ENCODE measurements at regions not wholly inside any gene's neighbourhood (a gene's known extent, or its start where the extent isn't known, plus 50 kb on each side); places are given as distances from the start of the nearest gene placed in this dataset.
"Not testable (repeated sequence)": the region's sequence is repeated elsewhere in the genome, so short reads cannot be mapped to it uniquely, and the experiment has no call there.

DNA sequence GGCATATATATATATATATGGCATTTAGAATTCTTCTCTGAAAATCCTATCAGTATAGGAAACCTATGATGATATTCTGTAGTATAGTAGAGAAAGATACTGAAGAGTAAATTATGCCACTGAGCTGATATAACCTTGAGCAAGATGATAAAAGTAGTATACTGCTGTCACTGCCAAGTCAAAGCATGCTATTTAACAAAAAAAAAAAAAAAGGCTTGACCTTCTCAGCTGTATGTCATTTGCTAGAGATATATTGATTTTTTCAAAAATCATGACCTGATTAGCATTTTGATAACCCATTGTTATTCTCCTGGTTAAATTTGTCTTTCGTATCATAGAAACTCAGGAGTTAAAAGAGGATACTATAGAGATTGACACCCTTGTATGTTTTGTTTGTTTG, 299.4 kb downstream of the ADAMTS20 start:
- DNase-seq (ENCODE audit: low read depth) = no peak

DNA sequence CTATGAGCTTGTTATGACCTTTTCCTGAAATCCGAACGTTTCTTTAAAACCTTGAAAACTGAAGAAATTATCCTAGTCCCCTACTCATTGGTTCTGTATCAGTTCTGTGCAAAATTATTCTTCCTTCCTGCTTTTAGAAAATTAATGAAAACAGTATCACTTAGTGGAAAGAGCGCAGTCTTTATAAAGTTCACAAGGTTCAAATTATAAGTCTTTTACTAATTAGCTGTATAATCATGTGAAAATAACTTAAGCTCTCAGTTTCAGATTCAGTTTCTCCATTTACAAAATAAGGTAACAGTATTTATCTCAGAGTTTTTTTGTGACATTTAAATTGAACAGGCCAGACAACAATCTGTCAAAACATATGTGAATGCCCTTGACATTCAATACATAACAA, 306.1 kb downstream of the ADAMTS20 start:
- DNase-seq (ENCODE audit: low read depth) = no peak

DNA sequence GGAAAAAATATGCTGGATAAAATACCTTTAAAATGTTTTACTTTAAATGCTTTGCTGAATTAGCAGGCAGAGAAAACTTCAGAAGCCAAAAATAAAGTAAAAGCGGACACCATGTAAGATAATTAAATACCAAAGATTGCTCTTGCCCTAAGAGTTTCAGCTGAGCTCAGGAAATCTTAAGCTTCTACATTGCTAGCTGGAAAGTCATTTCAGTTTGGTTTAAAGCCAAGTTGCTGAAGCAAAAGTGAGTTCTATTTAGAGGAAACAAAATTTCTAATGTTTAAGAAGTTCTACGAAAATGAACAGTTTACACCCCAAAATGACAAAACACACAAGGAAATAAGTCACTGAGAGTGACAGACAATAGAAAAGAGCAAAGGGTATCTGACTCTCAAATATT, 310.0 kb downstream of the ADAMTS20 start:
- DNase-seq (ENCODE audit: low read depth) = no peak

DNA sequence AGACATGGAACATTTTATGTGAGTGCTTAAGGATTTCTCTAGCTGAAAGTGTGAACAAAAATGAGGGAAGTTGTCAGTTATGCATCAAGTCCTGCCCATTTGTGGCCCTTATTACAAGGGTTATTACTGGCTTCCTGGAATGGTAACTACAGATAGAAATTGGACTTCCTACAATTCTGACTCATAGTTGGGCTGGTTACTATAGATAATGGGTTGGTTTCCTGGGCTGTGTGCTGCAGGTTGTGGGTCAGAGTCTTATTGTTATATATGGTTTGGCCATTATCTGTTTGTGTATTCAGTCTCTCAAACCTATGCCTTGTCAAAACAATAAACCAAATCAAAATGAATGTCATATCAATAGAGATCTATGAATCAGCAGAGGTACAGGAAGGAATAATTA, 313.7 kb downstream of the ADAMTS20 start:
- no peak for DNase-seq (ENCODE audit: low read depth)

DNA sequence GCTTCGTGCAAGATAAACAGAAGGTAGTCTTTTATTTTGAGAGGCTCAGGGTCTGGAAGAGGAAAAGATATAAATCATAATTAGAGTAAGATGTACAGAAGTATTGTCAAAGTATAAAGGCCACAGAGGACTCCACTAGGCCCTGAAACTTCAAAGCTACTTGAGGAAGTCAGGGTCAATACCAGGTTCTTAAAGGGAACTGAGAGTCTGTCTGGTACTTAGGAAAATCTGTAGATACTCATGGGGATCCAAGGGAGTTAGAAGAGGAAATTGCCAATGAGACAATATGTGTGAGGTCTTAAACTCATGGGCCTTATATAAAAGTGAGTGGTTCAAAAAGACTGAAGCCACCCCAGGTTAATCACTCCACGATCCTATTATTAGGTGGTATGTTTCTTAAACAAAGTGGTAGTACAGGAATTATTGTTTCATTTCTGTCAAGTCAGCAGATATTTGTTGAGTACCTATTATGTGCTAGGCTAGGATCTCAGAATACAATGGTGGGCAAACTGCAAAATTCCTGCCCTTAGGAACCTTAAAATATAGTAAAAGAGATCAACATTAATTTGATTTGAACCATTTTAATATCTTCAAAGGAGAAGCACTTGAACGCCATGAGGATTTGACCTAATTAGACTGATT, 314.6 kb downstream of the ADAMTS20 start:
- no peak for DNase-seq (ENCODE audit: low read depth)

DNA sequence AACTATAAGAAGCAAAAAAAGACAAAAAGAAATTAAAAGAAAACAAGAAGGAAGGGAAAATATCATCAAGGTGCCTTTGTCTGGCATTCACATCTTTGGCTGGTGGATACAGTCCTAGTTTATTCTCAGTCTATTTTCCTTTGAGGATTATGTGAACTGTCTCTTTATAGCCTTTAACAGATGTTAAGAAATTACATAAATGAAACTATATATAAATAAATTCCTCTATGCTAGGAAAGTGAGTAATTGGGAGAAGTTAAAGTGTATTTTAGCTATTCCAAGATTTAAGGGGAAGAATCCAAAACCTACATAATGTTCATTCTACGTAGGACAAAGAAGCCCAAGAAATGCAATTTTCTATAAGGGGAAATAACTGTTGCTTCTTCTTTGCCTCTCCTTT, 316.3 kb downstream of the ADAMTS20 start:
- no peak for DNase-seq (ENCODE audit: low read depth)

DNA sequence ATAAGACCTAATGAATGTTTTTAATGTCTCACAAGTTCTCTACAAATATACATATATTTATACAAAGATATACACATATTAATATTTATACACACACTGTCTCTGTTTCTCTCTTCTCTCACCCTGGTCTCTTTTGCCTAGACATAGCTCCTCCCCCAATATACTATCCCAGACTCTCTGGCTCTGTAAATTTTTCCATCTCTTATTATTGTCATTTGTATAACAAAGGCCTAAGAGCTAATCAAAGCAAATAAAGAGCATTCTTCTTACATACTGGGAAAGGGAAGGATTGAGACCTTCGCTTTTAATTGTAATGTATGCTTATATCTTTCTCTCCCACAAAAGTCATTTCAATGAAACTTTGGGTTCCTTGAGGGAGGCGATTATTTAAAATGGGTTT, 318.1 kb downstream of the ADAMTS20 start:
- no peak for DNase-seq (ENCODE audit: low read depth)

DNA sequence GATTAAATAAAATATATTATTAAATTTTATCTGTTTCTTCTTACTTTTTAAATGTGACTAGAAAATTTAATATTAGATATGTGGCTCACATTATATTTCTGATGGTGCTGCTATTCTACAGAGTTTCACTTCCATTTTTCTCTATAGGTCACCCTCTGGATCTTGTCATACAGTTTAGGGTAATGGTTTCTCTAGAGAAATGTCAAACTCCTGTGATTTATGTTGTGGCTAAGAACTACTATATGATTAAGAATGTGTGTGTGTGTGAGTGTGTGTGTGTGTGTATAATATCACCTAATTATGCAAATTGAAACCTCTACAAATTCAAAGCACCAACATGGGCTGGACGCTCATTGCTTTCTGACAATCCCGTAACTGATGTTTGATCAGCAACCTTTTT, 325.9 kb downstream of the ADAMTS20 start:
- no peak for DNase-seq (ENCODE audit: low read depth)

DNA sequence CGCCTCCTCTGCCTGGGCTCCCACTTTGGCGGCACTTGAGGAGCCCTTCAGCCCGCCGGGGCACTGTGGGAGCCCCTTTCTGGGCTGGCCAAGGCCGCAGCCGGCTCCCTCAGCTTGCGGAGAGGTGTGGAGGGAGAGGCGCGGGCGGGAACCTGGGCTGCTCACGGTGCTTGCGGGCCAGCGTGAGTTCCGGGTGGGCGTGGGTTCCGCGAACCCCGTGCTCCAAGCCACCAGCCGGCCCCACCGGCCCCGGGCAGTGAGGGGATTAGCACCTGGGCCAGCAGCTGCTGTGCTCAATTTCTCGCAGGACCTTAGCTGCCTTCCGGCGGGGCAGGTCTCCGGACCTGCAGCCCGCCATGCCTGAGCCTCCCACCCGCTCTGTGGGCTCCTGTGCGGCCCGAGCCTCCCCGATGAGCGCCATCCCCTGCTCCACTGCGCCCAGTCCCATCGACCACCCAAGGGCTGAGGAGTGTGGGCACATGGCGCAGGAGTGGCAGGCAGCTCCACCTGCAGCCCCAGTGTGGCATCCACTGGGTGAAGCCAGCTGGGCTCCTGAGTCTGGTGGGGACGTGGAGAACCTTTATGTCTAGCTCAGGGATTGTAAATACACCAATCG, 327.7 kb downstream of the ADAMTS20 start:
- not testable (repeated sequence) for DNase-seq (ENCODE audit: low read depth)

DNA sequence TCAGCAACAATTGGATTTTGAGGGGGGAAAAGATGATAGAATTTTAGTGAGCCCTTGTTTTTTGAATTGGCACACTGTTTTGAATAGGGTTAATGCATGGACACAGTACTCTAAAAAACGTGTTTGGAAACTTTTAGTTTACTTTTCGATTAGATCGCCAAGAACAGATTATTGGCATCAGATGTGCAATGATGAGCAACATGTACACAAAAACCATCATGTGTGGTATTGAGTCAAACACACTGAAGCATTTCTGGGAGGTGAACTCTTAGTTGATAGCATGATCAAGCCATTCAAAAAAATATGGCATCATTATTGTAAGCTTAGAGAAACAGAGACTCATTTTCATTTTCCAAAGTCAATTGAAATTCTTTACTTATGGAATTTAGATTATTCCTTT, 329.2 kb downstream of the ADAMTS20 start:
- DNase-seq (ENCODE audit: low read depth) = peak; percentile 44

DNA sequence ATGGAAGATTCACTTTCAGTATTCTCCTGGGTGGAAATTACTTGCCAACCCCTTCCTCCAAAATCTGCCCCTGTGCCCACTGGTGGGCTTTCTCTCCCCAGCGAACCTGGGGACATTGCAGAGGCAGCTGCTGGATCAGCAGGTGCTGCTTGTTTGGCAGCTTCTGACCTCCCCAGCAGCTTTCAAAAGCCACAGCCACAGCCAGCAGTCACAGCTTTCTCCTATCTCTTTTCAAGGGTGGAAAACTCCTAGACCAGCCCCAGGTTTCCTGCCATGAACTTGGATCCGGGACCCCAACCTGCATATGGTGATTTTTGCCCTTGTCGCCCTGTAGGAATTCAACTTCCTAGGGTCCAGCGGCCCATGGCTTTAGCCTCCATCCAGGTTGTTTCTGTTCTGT, 330.8 kb downstream of the ADAMTS20 start:
- no peak for DNase-seq (ENCODE audit: low read depth)

DNA sequence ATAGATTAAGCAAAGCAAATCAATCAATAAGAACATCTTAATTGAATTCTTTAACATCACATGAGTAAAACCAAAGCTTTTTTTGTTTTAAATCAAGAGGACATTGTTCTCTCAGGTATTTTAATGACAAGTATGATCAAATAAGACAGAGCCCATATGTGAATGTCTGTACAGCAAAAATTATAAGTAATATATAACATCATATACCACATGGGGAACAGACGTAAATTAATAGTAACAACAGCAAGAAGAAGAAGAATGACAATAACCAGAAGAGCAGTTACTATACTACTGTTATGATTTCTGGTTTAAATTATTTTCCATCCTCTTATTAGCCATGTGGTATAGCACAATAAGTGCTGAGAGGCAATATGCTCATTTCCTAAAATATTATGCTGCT, 335.5 kb downstream of the ADAMTS20 start:
- DNase-seq (ENCODE audit: low read depth) = no peak

DNA sequence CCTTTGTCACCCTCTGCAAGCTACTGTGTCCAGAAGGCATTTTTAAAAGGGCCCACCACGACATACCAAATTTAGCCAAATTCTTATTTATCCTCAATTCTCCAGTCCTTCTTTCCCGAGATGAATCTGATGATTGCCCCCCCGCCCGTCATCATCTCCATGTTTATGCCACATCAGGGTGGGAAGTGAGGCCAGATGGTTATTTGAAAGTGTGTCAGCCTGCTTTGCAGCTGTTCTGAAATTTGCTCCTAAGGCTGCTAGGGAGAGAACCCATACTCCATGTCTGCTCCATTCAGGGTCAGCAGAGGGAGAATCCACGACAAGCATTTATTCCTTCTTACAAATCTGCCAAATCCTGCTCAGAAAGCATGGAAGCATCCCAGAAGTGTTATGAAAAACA, 337.8 kb downstream of the ADAMTS20 start:
- no peak for DNase-seq (ENCODE audit: low read depth)

DNA sequence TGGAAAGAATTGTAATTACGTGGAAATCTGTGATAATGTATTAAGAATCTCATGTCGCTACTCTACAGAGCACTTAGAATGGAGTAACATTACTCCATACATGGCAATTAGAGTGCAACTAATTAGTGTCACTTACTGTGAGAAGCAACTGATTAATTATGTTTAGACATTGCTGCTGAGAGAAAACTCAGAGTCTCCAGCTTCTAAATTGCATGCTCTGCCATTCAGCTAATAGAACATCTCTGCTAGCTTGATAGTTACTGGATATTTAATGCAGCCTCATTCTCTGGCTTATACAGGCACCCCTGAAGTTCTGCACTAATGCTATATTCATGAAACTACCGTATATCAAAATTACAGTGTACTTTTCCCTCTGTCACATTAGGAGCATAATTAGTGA, 338.4 kb downstream of the ADAMTS20 start:
- no peak for DNase-seq (ENCODE audit: low read depth)

DNA sequence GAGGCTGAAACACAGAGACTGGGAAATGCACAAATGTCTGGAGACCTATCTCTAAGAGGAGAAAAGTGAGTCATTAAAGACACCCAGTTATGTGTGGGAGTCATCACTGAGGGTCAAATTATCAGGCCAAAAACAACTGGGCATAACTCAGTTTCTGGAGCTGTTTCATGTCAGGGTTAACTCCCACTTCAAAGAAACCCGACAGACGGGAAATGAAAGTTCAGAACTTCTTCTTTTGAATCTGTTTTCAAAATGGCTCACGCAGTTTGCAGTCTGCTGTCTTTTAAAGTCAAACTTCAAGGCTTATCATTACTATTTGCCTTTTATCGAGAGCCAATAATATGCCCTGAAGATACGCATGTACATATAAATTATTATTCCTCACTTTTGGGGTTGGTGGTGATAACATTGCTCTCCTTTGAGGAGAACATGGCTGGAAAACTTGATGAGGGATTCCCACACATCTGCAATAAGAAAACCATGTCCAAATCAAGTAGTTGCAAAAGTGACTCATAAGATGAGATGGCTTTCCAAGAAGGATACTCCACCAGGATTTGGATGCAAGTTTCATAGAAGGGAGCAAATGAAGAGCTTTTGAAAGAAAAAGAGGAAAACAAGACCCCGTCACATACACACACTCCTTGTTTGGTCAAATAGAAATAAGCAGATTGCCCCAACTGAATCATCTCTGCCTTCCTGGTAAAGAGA, 341.4 kb downstream of the ADAMTS20 start:
- no peak for DNase-seq (ENCODE audit: low read depth)

DNA sequence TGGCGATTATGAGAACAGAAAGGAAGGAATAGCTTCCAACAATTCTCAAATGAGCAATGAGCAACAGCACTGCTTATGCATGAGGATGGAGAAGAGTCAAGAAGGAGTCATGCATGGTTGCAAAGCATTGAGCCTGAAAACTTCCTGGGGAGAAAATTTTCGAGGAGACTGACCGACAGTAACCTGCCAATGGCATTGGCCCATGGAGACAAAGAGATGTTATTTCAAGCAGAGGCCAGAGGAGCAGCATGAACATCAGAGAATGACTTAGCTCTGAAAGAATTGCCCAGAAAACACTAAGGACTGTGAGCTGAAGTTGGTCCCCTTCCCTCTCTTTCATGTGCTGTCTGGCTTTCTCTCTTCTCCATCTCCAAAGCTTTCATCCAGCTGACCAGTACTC, 343.4 kb downstream of the ADAMTS20 start:
- DNase-seq (ENCODE audit: low read depth) = no peak

DNA sequence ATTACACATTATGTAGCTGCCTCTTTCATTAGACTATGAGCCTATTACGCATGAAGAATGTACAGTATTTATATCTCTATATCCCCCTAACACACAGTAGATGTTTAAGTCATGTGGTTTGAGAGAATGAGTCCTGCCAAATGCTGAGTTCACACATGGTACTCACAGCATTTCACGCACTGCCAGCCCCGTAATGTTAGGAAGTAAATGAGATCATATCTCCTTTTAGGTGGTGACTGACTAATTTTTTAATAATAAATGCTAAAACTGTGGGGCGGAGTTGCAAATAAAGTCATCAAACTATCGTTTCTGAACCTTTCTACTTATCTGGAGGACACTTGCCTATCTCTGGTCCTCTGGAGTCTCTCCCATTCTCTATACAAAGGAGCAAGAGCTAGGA, 343.8 kb downstream of the ADAMTS20 start:
- no peak for DNase-seq (ENCODE audit: low read depth)

DNA sequence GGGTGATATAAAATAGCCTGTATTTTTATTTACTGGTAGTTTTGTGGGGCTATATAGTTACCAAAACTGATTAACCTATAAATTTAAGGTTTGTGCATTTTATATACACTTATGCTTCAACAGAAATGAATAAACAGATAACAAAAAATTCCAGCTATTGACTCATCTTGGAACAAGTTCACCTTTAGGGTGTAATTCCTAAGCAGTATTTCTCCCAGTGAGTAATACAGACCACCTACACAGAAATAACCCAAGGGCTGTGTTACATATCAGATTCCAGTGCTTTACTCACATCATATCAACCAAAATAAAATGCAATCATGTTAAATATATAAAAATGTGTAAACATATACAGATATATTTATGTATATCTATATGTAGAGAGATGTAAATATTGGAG, 345.6 kb downstream of the ADAMTS20 start:
- no peak for DNase-seq (ENCODE audit: low read depth)

DNA sequence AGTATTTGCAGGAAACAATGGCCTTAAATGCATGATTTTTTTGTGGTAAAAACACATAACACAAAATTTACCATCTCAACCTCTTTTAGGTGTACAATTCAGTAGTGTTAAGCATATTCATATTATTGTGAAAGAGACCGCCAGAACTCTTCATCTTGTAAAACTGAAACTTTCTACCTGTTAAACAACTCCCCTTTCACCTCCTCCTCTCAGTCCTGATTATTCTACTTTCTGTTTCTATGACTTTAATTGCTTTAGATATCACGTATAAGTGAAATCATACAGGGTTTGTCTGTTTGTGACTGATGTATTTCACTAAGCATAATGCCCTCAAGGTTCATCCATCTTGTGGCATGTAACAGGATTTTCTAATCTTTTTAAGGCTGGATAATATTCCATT, 353.4 kb downstream of the ADAMTS20 start:
- DNase-seq (ENCODE audit: low read depth) = no peak

DNA sequence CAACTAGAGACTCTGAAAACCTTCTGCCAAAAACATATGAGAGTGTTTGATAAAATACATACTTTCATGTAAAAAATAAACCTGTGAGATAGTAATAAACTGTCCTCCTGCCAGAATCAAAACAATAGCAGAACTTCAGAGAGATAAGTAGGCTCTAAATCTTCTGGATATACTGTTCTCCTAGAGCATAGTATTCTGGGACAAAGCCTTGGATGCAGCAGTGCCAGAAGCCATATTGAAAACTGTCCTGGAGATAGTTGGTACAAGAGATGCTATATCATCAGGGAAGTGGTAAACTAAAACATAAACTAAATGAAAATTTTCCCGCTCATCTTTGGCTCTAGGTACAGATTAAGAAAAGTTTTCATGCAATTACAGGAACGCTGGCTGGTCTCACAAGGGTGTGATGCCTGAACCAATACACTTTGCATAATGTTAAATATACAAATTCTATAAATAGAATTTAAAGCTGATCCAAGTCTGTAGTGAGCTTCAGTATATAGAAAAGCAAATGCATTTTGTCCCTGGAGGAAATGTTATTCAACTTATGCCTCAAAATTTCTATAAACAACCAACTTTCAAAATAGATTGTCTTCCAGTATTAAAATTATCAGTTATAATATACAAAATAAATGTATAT, 355.6 kb downstream of the ADAMTS20 start:
- no peak for DNase-seq (ENCODE audit: low read depth)

DNA sequence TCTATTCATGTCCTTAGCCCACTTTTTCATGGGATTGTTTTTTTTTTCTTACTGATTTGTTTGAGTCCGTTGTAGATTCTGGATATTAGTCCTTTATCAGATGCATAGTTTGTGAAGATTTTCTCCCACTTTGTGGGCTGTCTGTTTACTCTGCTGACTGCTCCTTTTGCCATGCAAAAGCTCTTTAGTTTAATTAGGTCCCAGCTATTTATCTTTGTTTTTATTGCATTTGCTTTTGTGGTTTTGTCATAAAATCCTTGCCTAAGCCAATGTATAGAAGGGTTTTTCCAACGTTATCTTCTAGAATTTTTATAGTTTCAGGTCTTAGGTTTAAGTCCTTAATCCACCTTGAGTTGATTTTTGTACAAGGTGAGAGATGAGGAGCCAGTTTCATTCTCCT, 358.9 kb downstream of the ADAMTS20 start:
- not testable (repeated sequence) for DNase-seq (ENCODE audit: low read depth)

DNA sequence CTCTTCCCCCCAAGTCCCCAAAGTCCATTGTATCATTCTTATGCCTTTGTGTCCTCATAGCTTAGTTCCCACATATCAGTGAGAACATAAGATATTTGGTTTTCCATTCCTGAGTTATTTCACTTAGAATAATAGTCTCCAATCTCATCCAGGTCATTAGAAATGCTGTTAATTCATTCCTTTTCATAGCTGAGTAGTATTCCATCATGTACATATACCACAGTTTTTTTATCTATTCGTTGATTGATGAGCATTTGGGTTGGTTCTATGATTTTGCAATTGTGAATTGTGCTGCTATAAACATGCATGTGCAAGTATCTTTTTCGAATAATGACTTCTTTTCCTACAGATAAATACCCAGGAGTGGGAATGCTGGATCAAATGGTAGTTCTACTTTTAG, 359.6 kb downstream of the ADAMTS20 start:
- not testable (repeated sequence) for DNase-seq (ENCODE audit: low read depth)

DNA sequence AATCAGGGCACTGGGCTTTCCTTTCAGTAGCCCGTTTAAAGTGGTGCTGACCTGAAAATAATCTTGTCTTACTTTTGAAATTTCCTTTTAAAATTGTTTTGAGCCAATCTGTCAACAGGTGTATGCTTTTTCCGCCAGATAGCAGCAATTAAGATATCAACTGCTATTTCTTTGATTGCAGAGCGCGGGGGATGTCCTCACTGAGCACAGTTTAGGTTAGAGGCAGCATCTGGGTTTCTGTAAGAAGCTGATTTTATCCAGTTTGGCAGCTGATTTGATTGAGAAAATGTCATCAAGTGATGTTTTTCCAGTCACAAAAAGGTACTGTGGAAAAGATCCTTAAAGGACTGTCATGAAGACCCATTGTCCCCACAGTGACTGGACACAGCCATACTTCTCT, 371.8 kb downstream of the ADAMTS20 start:
- no peak for DNase-seq (ENCODE audit: low read depth)

Data from fibroblast of the conjunctiva (primary cell).